OCI-LY3 (cell line): ENCODE measurements at regions not wholly inside any gene's neighbourhood (a gene's known extent, or its start where the extent isn't known, plus 50 kb on each side); places are given as distances from the start of the nearest gene placed in this dataset.

Source experiments
- CTCF ChIP-seq: fragments of 200-600, 300-600 bp; sonication (generic); IDR thresholded peaks from 2 replicates; pipeline ENCODE4 v1.5.1; 2014; ENCODE audit warnings: antibody characterized with exemption, low read length, low read depth
- EZH2phosphoT487 ChIP-seq: fragments of 200-600 bp; shearing (Covaris generic); IDR thresholded peaks from 2 replicates; pipeline ENCODE4 v1.6.1; 2018; ENCODE audit warnings: antibody characterized with exemption, mixed run types, low read depth

DNA sequence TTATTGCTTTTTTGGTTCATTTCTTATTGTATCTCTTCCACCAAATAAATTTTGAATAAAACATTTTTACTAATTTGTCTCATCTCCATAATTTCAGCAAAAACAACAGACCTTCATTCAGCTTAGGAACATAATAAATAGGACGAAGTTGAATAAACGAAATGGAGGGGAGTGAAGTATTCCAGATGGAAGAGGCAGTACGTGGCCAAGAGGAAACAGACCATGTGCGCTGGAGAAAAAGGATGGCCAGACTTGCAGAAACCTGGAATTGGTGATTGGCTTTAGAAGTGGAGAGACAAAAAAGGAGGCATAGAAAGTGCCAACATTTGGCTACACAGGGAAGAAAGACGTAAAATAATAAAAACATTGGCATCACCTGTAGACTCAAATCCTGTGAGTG lies 113.5 kb downstream of the USP22 start:
- TF ChIP-seq CTCF, result no peak
- no peak for TF ChIP-seq EZH2phosphoT487
